SU-DHL-6 (cell line): ENCODE measurements at regions not wholly inside any gene's neighbourhood (a gene's known extent, or its start where the extent isn't known, plus 50 kb on each side); places are given as distances from the start of the nearest gene placed in this dataset.

Experiments
- CTCF ChIP-seq: fragments of 200-600 bp; sonication (generic); IDR thresholded peaks from one replicate; pipeline ENCODE4 v1.5.1; 2017; ENCODE audit warnings: antibody characterized with exemption, mild to moderate bottlenecking, low read length, moderate library complexity; ENCODE audit not compliant: insufficient read depth, poor library complexity, severe bottlenecking
- EZH2phosphoT487 ChIP-seq: fragments of 200-600 bp; sonication (generic), shearing (Covaris generic); conservative IDR thresholded peaks from 2 replicates; pipeline ENCODE4 v1.6.1; 2018; ENCODE audit warnings: mild to moderate bottlenecking, antibody characterized with exemption, low read length, moderate library complexity, mixed read lengths

GRCh38 chrX:125193921-125194320 lies 125.8 kb upstream of the TEX13C start:
- no peak for TF ChIP-seq CTCF
- no peak for TF ChIP-seq EZH2phosphoT487
